Tibial nerve (tissue), 4 donors: ENCODE measurements at regions not wholly inside any gene's neighbourhood (a gene's known extent, or its start where the extent isn't known, plus 50 kb on each side); places are given as distances from the start of the nearest gene placed in this dataset.

Experiments used
- DNase-seq, 2 donors: peaks; one replicate each; pipeline ENCODE4 v3.0.0-alpha.2; 2019; ENCODE audit warnings: low spot score in 2 of 2
- H3K27ac ChIP-seq, 4 donors: fragments of 200-600 bp; sonication (generic) in 3 of 4; one replicate each; pipeline ENCODE4 v1.5.1; 2017 to 2019; ENCODE audit warnings: mild to moderate bottlenecking in 1 of 4
- H3K27me3 ChIP-seq, 2 donors: fragments of 200-600 bp; sonication (generic) in 1 of 2; one replicate each; pipeline versions ENCODE4 v1.5.1 to v1.6.0; 2017 to 2019
- H3K36me3 ChIP-seq, 3 donors: fragments of 200-600 bp; sonication (generic); one replicate each; pipeline ENCODE4 v1.5.1; 2018 to 2019
- H3K4me1 ChIP-seq, 4 donors: fragments of 200-600 bp; sonication (generic) in 3 of 4; one replicate each; pipeline ENCODE4 v1.5.1; 2017 to 2019
- H3K4me3 ChIP-seq, 4 donors: fragments of 200-600 bp; sonication (generic) in 3 of 4; one replicate each; pipeline ENCODE4 v1.5.1; 2017 to 2019; ENCODE audit warnings: mild to moderate bottlenecking in 1 of 4, moderate library complexity in 1 of 4
- H3K9me3 ChIP-seq, 4 donors: fragments of 200-600 bp; sonication (generic) in 3 of 4; one replicate each; pipeline ENCODE4 v1.5.1; 2017 to 2019
- EP300 ChIP-seq, 2 donors: sonication (generic); formaldehyde crosslinking; IDR thresholded peaks; one replicate each; pipeline ENCODE4 v1.6.1; 2017; ENCODE audit warnings: antibody characterized with exemption in 2 of 2, mild to moderate bottlenecking in 1 of 2
- POLR2A ChIP-seq, 2 donors: fragments of 450-650 bp; IDR thresholded peaks; one replicate each; pipeline ENCODE4 v1.6.1; 2017; ENCODE audit warnings: antibody characterized with exemption in 2 of 2, mild to moderate bottlenecking in 2 of 2, moderate library complexity in 2 of 2
- WGBS, 2 donors: methylation state at CpG; one replicate each; pipeline ENCODE4 v1.1.5; 2018; 5-methylcytosine and 5-hydroxymethylcytosine counted together
- TF ChIP-seq, protein P1 (sequence below), 5 experiments: fragments of 200-600 bp in 3 of 5; fragments of 450-650 bp in 2 of 5; sonication (generic) in 3 of 5; IDR thresholded peaks; one replicate each; pipeline ENCODE4 v1.5.1; 2016 to 2019; ENCODE audit warnings: antibody characterized with exemption in 5 of 5, mild to moderate bottlenecking in 3 of 5, moderate library complexity in 2 of 5

DNA sequence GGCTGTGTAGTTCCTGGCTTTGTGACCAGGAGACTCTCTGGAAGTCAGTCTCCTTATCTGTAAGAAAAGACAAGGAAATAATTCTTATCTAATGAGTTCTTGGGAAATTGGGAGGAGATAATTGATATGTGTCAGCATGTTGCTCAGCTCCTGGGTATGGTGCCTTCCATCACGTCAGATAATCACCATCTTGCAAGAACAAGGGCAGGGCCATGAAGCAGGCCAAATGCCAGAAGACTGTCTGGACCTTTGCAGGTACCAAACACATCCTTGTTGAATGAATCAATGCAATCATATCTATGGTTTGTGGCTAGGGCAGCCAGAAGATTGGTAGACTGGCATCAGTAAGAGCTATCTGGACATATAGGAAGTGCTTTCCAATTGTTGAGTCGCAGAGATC lies 473.5 kb downstream of the TNS1 start:
- no peak for DNase-seq
- Histone ChIP-seq H3K27ac (no peak overlapping the region), H3K4me3 (no peak overlapping the region), H3K36me3 (no peaks in the 10 kb centered on the region), H3K4me1 (no peaks in the 10 kb centered on the region), H3K9me3 (no peaks in the 10 kb centered on the region), H3K27me3 (no peaks in the 10 kb centered on the region)
- TF ChIP-seq, protein P1, sequence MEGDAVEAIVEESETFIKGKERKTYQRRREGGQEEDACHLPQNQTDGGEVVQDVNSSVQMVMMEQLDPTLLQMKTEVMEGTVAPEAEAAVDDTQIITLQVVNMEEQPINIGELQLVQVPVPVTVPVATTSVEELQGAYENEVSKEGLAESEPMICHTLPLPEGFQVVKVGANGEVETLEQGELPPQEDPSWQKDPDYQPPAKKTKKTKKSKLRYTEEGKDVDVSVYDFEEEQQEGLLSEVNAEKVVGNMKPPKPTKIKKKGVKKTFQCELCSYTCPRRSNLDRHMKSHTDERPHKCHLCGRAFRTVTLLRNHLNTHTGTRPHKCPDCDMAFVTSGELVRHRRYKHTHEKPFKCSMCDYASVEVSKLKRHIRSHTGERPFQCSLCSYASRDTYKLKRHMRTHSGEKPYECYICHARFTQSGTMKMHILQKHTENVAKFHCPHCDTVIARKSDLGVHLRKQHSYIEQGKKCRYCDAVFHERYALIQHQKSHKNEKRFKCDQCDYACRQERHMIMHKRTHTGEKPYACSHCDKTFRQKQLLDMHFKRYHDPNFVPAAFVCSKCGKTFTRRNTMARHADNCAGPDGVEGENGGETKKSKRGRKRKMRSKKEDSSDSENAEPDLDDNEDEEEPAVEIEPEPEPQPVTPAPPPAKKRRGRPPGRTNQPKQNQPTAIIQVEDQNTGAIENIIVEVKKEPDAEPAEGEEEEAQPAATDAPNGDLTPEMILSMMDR (IDR thresholded peaks at IDR 0.05) = no peak
- TF ChIP-seq POLR2A (IDR thresholded peaks at IDR 0.05) (no peak), EP300 (IDR thresholded peaks at IDR 0.05) (no peak)
- WGBS, 2 donors = 91 to 95% methylated on average over 2 of the region's 2 CpGs

DNA sequence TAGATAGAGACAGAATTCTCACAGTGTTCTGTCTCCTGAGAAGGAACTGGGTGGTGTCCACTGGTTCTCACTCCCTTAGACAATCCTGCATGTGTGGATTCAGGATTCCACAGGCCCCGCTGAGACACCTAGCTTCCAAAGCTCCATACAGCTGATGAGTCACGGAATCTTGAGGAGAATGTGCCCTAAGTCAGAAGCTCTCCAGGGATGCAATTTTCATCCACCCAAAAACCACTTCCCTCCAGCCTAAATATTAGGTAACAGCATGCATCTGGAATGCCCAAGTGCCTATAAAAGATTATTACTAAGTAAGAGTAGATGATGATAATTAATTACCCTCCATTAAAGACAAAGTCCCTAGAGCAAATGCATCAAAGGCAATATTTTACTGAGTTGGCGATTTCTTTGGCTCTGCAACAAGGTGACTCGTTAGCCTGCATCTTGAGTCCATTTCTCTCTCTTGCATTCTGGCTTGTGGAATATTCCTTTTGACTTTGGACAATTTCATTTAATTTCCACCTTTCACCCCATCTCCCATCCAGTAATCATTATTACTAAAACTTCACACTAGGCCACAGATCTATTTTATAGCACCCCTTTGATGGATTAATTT lies 475.1 kb downstream of the TNS1 start:
- no peak for DNase-seq
- Histone ChIP-seq H3K4me3 (no peak overlapping the region), H3K27me3 (no peaks in the 10 kb centered on the region), H3K36me3 (no peaks in the 10 kb centered on the region), H3K4me1 (no peaks in the 10 kb centered on the region), H3K27ac (no peak overlapping the region), H3K9me3 (no peaks in the 10 kb centered on the region)
- TF ChIP-seq, protein P1 (IDR thresholded peaks at IDR 0.05) = no peak
- no peak for TF ChIP-seq POLR2A (IDR thresholded peaks at IDR 0.05)
- TF ChIP-seq EP300 (IDR thresholded peaks at IDR 0.05) = no peak
- WGBS, 2 donors = 85 to 91% methylated on average over 4 of the region's 4 CpGs

DNA sequence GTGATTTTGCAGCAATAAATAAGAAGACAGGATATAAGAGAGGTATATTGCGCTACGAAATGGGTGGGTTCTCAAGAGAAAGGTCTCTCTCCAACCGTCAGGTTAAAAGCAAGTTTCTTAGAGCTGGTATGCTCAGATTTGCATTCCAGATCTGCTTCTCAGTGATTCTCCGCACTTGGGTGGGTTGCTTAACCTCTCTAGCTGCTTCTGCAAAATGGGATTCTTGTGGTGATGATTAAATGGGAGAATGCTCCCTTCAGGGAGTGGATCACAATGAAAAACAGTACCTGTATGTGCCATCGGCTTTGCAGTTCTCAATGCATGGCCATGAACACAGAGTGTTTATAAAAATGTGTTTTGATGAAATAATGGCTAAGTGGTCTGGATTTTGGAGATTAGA lies 477.7 kb downstream of the TNS1 start:
- H3K36me3 ChIP-seq = no peaks in the 10 kb centered on the region
- no peaks in the 10 kb centered on the region for H3K27me3 ChIP-seq
- WGBS, 2 donors = 91 to 92% methylated on average over 5 of the region's 5 CpGs
- TF ChIP-seq, protein P1 (IDR thresholded peaks at IDR 0.05) = no peak
- TF ChIP-seq POLR2A (IDR thresholded peaks at IDR 0.05) = no peak
- TF ChIP-seq EP300 (IDR thresholded peaks at IDR 0.05) = no peak
- no peak overlapping the region for H3K27ac ChIP-seq
- H3K9me3 ChIP-seq = no peaks in the 10 kb centered on the region
- DNase-seq = no peak
- H3K4me3 ChIP-seq = no peak overlapping the region
- H3K4me1 ChIP-seq = no peaks in the 10 kb centered on the region

DNA sequence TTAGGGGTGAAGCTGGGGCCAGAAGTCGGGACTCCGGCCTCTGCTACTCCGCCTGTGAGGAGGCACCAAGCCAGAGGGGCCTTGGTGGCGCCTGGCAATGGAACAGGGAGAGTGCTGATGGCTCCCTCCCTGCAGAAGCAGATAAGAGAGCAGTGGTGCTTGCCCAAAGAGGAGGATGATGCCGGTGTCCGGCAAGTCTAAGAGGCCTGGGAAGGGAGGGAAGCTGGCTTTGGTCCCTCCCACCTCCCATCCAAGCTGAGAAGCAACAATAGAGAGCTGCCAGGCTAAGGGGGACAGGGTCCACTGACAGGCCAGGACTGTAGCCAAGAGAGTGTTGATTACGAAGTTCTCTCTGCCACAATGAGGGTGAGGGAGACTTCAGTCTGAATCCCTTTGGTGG lies 479.5 kb downstream of the TNS1 start:
- WGBS, 2 donors = 62 to 69% methylated on average over 7 of the region's 7 CpGs
- no peak for DNase-seq
- Histone ChIP-seq H3K36me3 (no peaks in the 10 kb centered on the region), H3K9me3 (no peaks in the 10 kb centered on the region), H3K27me3 (no peaks in the 10 kb centered on the region), H3K4me3 (no peak overlapping the region), H3K27ac (no peak overlapping the region), H3K4me1 (no peaks in the 10 kb centered on the region)
- TF ChIP-seq EP300 (IDR thresholded peaks at IDR 0.05) = no peak
- TF ChIP-seq, protein P1 (IDR thresholded peaks at IDR 0.05) = no peak

DNA sequence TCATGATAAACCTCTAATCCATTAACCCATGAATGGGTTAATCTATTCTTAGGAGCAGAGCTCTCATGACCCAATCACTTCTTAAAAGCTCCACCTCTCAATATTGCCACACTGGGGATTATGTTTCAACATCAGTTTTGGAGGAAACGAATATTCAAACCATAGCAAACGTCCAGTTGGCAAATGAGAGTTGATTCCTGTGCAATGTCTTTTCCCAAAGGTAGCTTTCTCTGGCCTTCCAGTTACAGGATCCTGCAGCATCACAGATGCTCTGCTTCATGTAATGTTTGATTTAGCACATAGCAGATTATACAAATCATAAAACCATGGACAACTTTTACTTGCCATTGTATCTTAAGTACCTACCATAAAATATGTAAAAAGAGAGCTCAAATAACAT lies 481.0 kb downstream of the TNS1 start:
- WGBS, 2 donors = 28 to 53% methylated on average over 2 of the region's 2 CpGs
- no peak for TF ChIP-seq POLR2A (IDR thresholded peaks at IDR 0.05)
- TF ChIP-seq, protein P1 (IDR thresholded peaks at IDR 0.05) = no peak
- peak in 1 of 2 donors; percentile 78 for TF ChIP-seq EP300 (IDR thresholded peaks at IDR 0.05)
- H3K36me3 ChIP-seq = no peaks in the 10 kb centered on the region
- H3K4me1 ChIP-seq = no peaks in the 10 kb centered on the region
- H3K9me3 ChIP-seq = no peaks in the 10 kb centered on the region
- peak in 1 of 2 donors; percentile 40 for DNase-seq
- H3K27me3 ChIP-seq = no peaks in the 10 kb centered on the region
- no peak overlapping the region for H3K4me3 ChIP-seq
- H3K27ac ChIP-seq = peak overlapping the region in 1 of 4 donors; percentile 52
